Fibroblast of mammary gland (primary cell): ENCODE measurements at regions not wholly inside any gene's neighbourhood (a gene's known extent, or its start where the extent isn't known, plus 50 kb on each side); places are given as distances from the start of the nearest gene placed in this dataset.

Source experiments
- DNase-seq: peaks from one replicate; pipeline ENCODE4 v3.0.0-alpha.2; 2010; ENCODE audit warnings: low read depth
- H3K4me3 ChIP-seq: 2 replicates; pipeline ENCODE4 v1.5.1; 2011; ENCODE audit warnings: low read depth, mild to moderate bottlenecking, low read length, moderate library complexity; ENCODE audit not compliant: control insufficient read depth
- TF ChIP-seq, protein P1 (sequence below): conservative IDR thresholded peaks from 2 replicates; pipeline ENCODE4 v1.5.1; 2011; ENCODE audit warnings: low read depth, low read length, inconsistent platforms; ENCODE audit not compliant: control insufficient read depth, insufficient read depth

DNA sequence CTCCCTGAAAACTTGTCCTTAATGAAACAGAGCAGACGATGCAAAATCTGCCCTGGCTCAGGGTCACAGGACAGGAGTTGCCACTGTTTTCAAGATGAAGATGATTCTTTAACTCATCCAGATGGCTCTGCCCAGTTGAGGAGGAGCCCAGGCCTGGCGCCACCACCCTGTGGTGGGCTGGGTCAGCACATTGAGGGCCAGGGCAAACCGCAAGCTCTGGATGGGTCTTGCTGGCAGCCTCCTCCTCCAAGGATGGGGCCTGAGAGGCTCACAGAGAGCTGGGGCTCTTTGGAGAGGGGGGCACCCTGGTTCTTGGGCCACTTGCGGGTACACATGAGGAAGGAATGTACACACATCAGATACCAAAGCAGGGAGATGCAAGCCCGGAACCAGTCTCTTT, 158.2 kb downstream of the NUAK1 start:
- TF ChIP-seq, protein P1, sequence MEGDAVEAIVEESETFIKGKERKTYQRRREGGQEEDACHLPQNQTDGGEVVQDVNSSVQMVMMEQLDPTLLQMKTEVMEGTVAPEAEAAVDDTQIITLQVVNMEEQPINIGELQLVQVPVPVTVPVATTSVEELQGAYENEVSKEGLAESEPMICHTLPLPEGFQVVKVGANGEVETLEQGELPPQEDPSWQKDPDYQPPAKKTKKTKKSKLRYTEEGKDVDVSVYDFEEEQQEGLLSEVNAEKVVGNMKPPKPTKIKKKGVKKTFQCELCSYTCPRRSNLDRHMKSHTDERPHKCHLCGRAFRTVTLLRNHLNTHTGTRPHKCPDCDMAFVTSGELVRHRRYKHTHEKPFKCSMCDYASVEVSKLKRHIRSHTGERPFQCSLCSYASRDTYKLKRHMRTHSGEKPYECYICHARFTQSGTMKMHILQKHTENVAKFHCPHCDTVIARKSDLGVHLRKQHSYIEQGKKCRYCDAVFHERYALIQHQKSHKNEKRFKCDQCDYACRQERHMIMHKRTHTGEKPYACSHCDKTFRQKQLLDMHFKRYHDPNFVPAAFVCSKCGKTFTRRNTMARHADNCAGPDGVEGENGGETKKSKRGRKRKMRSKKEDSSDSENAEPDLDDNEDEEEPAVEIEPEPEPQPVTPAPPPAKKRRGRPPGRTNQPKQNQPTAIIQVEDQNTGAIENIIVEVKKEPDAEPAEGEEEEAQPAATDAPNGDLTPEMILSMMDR = no peak
- H3K4me3 ChIP-seq = no peak overlapping the region
- DNase-seq = no peak

DNA sequence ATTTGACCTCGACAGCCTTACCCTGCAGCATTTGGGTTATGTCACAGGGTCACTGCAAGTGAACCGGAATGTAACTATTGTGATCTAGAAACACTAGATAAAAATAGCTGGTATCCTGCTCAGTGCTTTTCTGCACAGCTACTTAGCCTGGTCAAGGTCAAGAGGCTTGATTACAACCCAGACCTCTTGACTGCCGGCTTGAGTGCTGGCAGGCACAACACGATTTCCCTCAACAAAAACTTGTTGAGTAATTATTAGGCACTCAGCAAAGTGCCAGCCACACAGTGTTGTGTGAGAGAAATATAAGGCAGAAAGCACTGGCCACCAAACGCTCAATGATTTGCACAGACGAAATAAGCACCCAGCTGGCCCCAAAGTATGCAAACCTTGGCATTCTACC, 156.7 kb downstream of the NUAK1 start:
- DNase-seq = no peak
- TF ChIP-seq, protein P1 = no peak
- no peak overlapping the region for H3K4me3 ChIP-seq

DNA sequence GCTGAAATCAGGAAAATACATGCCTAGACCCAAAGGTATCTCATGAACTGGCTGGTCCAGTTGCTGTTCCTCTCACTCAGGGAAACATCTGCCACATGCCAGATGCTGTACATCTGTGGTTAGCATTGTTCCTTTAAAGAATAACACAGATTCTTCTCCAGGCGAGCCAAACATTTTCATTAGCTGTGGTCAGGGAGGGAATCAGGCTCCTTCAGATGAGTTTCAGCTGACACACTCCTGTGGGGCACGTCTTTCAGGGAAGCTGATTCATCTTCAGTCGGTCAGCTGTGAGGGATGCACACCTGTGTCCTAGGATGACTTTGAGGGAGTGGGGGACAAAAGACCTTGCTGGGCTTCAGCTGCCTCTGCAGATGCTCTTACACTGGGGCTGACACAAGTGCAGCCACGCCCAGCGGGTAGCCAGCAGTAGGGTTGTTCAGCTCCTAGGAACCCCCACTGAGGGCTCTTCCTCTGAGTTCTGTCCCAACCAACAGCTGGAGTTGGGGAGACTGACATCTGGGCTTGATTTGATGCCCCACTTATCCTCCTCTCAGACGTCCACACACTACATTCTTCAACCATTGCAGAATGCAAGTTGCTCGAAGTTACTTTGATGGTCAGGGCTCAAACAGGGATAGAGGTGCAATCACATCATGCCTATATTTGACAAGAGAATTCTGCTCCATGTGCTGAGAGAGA, 155.0 kb downstream of the NUAK1 start:
- TF ChIP-seq, protein P1 = no peak
- peak; percentile 57 for DNase-seq
- no peak overlapping the region for H3K4me3 ChIP-seq

DNA sequence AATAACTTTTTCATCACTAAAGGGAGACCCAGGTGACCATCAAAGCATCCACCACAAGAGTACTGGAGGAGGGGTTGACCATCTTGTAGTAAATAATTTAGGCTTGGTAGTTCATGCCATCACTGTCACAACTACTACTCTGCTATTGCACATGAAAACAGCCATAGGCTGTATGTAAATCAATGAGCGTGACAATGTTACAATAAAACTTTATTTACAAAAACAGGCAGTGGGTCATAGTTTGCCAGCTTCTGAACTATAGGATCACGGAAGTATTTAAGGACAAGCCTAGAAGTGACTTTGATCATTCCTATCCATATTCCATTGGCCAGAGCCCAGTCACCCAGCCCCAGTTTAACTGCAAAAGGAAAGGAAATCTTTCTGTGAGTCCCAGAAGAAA, 153.4 kb downstream of the NUAK1 start:
- TF ChIP-seq, protein P1 = no peak
- no peak for DNase-seq
- H3K4me3 ChIP-seq = no peak overlapping the region

DNA sequence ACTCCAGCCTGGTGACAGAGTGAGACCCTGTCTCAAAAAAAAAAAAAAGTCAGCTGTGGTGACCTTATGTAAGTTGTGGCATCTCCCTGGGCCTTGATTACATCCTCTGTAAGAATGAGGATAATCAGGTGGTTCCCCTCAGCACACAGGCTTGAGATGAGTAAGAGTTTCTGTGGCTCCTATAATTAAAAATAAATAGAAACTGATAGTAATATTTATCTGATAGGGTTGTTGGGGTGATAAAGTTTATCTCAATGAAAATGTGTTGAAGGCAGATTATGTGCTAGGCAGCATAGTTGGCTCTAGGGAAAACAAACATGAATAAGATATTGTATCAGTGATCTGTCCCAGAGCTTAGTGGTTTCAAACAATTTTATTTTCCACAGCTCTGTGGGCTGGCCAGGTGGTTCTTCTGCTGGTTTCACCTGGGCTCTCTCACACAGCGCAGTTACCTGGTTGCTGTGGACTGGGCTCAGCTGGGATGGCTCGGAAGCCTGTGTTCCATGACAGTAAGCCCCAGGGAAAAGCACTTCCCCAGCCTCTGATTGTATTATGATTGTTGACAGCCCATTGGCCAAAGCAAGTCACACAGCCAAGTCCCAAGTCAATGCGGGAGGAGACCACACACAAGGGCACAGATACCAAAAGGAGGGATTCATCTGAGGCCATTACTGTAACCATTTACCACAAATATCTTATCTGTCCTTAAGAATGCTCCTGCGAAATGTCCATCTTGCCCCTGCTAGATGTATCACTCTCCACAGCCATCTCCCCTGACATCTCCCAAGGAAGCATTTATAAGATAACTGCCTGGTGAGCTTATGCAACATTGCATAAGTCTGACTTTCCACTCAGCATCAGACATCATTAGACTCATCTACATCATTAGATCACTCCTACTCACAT, 151.7 kb downstream of the NUAK1 start:
- TF ChIP-seq, protein P1 = no peak
- peak; percentile 67 for DNase-seq
- H3K4me3 ChIP-seq = no peak overlapping the region

DNA sequence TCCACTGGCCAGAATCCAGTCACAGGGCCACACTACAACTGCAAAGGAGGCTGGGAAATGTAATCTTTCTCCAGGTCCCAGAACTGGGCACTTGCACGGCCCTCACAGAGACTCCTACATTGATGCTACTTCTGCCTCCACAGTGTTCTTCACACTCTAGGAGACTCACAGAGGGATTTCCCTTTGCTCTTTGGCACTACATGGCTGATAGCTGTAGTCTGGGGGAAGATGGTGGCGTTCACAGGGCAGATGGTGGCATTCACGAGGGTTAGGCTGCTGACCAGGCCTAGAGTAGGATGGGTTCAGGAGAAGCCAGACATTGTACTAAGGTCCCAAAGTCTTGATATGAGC, 151.1 kb downstream of the NUAK1 start:
- TF ChIP-seq, protein P1 = no peak
- H3K4me3 ChIP-seq = no peak overlapping the region
- DNase-seq = no peak
